ENCODE measurements at regions not wholly inside any gene's neighbourhood (a gene's known extent, or its start where the extent isn't known, plus 50 kb on each side); places are given as distances from the start of the nearest gene placed in this dataset.

GRCh38 chr13:65907666-65908525 is 1322.2 kb downstream of the PCDH9 start:
- no peak for TF ChIP-seq EZH2 (IDR thresholded peaks at IDR 0.05)
- TF ChIP-seq POLR2AphosphoS5 (IDR thresholded peaks at IDR 0.05; ENCODE audit: borderline replicate concordance, low read depth, low read length): no peak
